ENCODE measurements at regions not wholly inside any gene's neighbourhood (a gene's known extent, or its start where the extent isn't known, plus 50 kb on each side); places are given as distances from the start of the nearest gene placed in this dataset.

DNA sequence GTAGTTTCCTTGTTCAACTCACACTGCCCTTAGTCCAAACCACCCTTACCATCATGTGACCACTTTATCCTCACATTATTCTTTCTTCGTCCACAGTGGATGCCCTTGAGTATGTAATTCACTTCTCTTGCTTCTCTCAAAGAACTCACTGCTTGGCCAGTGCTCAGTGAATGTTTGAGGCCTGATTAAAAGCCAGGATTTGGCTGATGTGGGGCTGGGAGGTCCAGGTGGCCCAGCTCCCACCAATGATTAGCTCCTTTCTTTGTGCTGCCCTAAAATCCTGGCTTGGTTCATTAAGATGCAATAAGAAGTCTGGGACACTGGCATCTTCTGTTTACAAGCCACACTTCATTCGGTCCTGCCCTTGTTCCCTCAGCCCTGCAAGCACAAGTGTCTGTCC is 97.8 kb upstream of the CELF4 start:
- no peaks in the 10 kb centered on the region for H3K36me3 ChIP-seq
- H3K27ac ChIP-seq: no peak overlapping the region
- H3K4me3 ChIP-seq: no peak overlapping the region
- DNase-seq (ENCODE audit: low read depth in 1 of 2, low spot score in 2 of 2): no peak
- H3K27me3 ChIP-seq (replicated peaks): no peaks in the 10 kb centered on the region
- no peaks in the 10 kb centered on the region for H3K4me1 ChIP-seq (replicated peaks)
- no peaks in the 10 kb centered on the region; the same call in 1 of the 2 replicates for H3K9me3 ChIP-seq (replicated peaks)

- H3K27ac ChIP-seq: no peak overlapping the region
- H3K36me3 ChIP-seq: no peaks in the 10 kb centered on the region
- DNase-seq (ENCODE audit: low read depth in 1 of 2, low spot score in 2 of 2): no peak
- H3K27me3 ChIP-seq (replicated peaks): no peaks in the 10 kb centered on the region
- H3K4me3 ChIP-seq: no peak overlapping the region
- H3K9me3 ChIP-seq (replicated peaks): no peaks in the 10 kb centered on the region; the same call in 1 of the 2 replicates
- no peaks in the 10 kb centered on the region for H3K4me1 ChIP-seq (replicated peaks)
Measured at GRCh38 chr18:37662546-37663339, 97.1 kb upstream of the CELF4 start.

DNA sequence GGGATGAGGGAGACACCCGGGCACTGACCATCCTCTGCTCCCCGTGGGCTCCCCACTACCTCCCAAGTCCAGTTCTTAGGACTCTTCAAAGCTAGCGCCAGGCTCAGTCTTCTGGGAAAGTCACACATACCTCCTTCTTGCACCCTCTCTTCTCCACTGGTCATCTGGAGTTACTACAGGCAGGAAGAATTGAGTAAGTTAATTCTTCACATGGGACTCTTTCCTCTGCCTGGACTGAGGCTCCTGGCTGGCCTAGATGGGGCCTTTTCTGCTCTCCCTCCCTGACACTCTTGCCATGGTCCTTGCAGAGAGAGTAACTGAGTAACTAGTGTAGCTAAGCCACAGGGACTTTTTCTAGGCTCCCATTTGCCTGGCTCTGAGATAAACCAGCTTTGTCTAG is 96.5 kb upstream of the CELF4 start:
- Histone ChIP-seq H3K9me3 (replicated peaks) (no peaks in the 10 kb centered on the region; the same call in 1 of the 2 replicates), H3K36me3 (no peaks in the 10 kb centered on the region), H3K27me3 (replicated peaks) (no peaks in the 10 kb centered on the region), H3K27ac (no peak overlapping the region), H3K4me1 (replicated peaks) (no peaks in the 10 kb centered on the region), H3K4me3 (no peak overlapping the region)
- DNase-seq (ENCODE audit: low read depth in 1 of 2, low spot score in 2 of 2): no peak

GRCh38 chr18:37661478-37661877 is 95.9 kb upstream of the CELF4 start:
- Histone ChIP-seq H3K36me3 (no peaks in the 10 kb centered on the region), H3K27ac (no peak overlapping the region), H3K4me1 (replicated peaks) (no peaks in the 10 kb centered on the region), H3K4me3 (no peak overlapping the region), H3K27me3 (replicated peaks) (no peaks in the 10 kb centered on the region), H3K9me3 (replicated peaks) (no peaks in the 10 kb centered on the region; the same call in 1 of the 2 replicates)
- no peak for DNase-seq (ENCODE audit: low read depth in 1 of 2, low spot score in 2 of 2)

DNA sequence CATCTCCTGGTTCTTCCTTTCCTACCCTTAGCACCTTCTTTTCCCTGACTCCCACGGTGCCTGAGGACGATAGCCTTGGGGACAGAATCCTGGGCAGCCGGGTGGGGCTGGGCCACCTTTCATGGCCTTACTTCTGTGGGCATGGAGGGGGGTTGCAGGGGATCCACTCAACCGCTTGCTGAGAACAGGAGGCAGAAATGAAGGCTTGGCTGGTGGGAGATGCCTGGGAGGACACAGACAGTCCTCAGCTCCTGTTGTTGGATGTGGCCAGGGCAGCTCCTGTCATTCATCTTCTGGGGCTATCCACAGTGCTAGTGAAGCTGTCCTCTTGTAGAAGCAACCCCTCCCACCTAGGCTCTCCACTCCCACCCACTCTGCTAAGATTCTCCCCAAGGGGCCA is 95.5 kb upstream of the CELF4 start:
- no peaks in the 10 kb centered on the region for H3K4me1 ChIP-seq (replicated peaks)
- no peak overlapping the region for H3K27ac ChIP-seq
- no peak overlapping the region for H3K4me3 ChIP-seq
- no peak for DNase-seq (ENCODE audit: low read depth in 1 of 2, low spot score in 2 of 2)
- no peaks in the 10 kb centered on the region for H3K36me3 ChIP-seq
- H3K27me3 ChIP-seq (replicated peaks): no peaks in the 10 kb centered on the region
- no peaks in the 10 kb centered on the region; the same call in 1 of the 2 replicates for H3K9me3 ChIP-seq (replicated peaks)

DNA sequence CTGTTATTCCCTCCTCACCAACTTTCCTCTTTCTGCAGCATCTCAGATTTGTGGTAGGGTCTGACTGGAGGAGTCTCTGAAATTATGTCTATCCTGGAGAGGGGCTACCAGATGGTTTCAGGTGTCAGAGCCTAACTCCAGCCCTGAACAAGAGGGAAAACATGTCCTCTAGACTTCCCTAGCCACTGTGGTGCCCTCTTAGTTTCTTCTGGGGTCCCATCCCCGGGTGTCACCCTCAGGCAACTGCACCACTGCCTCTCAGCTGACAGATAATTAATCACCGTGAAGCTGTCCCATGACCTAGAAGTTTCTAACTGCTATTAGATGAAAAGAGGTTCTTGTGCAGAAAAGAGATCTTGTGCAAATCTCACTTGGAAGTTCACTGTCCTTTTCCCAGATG is 95.1 kb upstream of the CELF4 start:
- no peak for DNase-seq (ENCODE audit: low read depth in 1 of 2, low spot score in 2 of 2)
- Histone ChIP-seq H3K9me3 (replicated peaks) (no peaks in the 10 kb centered on the region; the same call in 1 of the 2 replicates), H3K27ac (no peak overlapping the region), H3K27me3 (replicated peaks) (no peaks in the 10 kb centered on the region), H3K4me3 (no peak overlapping the region), H3K36me3 (no peaks in the 10 kb centered on the region), H3K4me1 (replicated peaks) (no peaks in the 10 kb centered on the region)

- Histone ChIP-seq H3K4me1 (replicated peaks) (no peaks in the 10 kb centered on the region), H3K9me3 (replicated peaks) (no peaks in the 10 kb centered on the region; the same call in 1 of the 2 replicates), H3K27ac (no peak overlapping the region), H3K27me3 (replicated peaks) (no peaks in the 10 kb centered on the region), H3K36me3 (no peaks in the 10 kb centered on the region), H3K4me3 (no peak overlapping the region)
- DNase-seq (ENCODE audit: low read depth in 1 of 2, low spot score in 2 of 2): no peak
Measured at GRCh38 chr18:37659906-37660305, 94.3 kb upstream of the CELF4 start.

GRCh38 chr18:37658894-37659293 is 93.3 kb upstream of the CELF4 start:
- no peaks in the 10 kb centered on the region for H3K4me1 ChIP-seq (replicated peaks)
- no peaks in the 10 kb centered on the region for H3K36me3 ChIP-seq
- H3K9me3 ChIP-seq (replicated peaks): no peaks in the 10 kb centered on the region; the same call in 1 of the 2 replicates
- no peak overlapping the region for H3K27ac ChIP-seq
- H3K4me3 ChIP-seq: no peak overlapping the region
- H3K27me3 ChIP-seq (replicated peaks): no peaks in the 10 kb centered on the region
- no peak for DNase-seq (ENCODE audit: low read depth in 1 of 2, low spot score in 2 of 2)

DNA sequence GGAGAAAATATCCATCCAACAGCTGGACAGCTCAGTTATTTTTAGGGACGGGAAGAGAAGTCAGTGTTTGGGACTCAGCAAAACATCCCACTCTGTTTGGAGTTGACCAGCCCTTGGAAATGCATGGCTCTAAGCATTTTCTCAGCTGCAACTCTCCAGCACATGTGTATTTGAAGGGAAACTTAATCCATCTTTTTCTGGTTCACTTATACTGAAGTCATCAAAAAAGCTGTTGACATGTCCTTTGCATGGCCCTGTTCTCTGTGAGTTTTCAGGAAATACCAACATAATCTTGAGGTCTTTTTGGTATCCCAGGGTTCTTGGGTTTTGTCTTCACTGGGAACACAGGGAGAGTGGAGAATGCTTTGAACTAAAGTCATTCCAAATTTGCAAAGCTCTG is 91.9 kb upstream of the CELF4 start:
- Histone ChIP-seq H3K9me3 (replicated peaks) (no peaks in the 10 kb centered on the region; the same call in 1 of the 2 replicates), H3K4me1 (replicated peaks) (no peaks in the 10 kb centered on the region), H3K27ac (no peak overlapping the region), H3K36me3 (no peaks in the 10 kb centered on the region), H3K4me3 (no peak overlapping the region), H3K27me3 (replicated peaks) (no peaks in the 10 kb centered on the region)
- DNase-seq (ENCODE audit: low read depth in 1 of 2, low spot score in 2 of 2): no peak

- no peak overlapping the region for H3K4me3 ChIP-seq
- no peak for DNase-seq (ENCODE audit: low read depth in 1 of 2, low spot score in 2 of 2)
- peaks cover 3% of the 10 kb centered on the region for H3K9me3 ChIP-seq (replicated peaks)
- H3K36me3 ChIP-seq: no peaks in the 10 kb centered on the region
- no peaks in the 10 kb centered on the region for H3K4me1 ChIP-seq (replicated peaks)
- no peak overlapping the region for H3K27ac ChIP-seq
- H3K27me3 ChIP-seq (replicated peaks): no peaks in the 10 kb centered on the region
Measured at GRCh38 chr18:37654731-37655369, 89.3 kb upstream of the CELF4 start.

GRCh38 chr18:37654034-37654433 is 88.4 kb upstream of the CELF4 start:
- Histone ChIP-seq H3K36me3 (no peaks in the 10 kb centered on the region), H3K9me3 (replicated peaks) (peaks cover 3% of the 10 kb centered on the region; the same call in 1 of the 2 replicates), H3K27me3 (replicated peaks) (no peaks in the 10 kb centered on the region), H3K4me3 (no peak overlapping the region), H3K27ac (no peak overlapping the region), H3K4me1 (replicated peaks) (no peaks in the 10 kb centered on the region)
- DNase-seq (ENCODE audit: low read depth in 1 of 2, low spot score in 2 of 2): no peak

- Histone ChIP-seq H3K4me3 (no peak overlapping the region), H3K4me1 (replicated peaks) (no peaks in the 10 kb centered on the region), H3K36me3 (no peaks in the 10 kb centered on the region), H3K27me3 (replicated peaks) (no peaks in the 10 kb centered on the region), H3K9me3 (replicated peaks) (peaks cover 3% of the 10 kb centered on the region; the same call in 1 of the 2 replicates), H3K27ac (no peak overlapping the region)
- DNase-seq (ENCODE audit: low read depth in 1 of 2, low spot score in 2 of 2): no peak
Measured at GRCh38 chr18:37653618-37654017, 88.0 kb upstream of the CELF4 start.

GRCh38 chr18:37649930-37650329 is 84.3 kb upstream of the CELF4 start:
- Histone ChIP-seq H3K4me1 (replicated peaks) (no peaks in the 10 kb centered on the region), H3K4me3 (no peak overlapping the region), H3K27ac (no peak overlapping the region), H3K36me3 (no peaks in the 10 kb centered on the region), H3K9me3 (replicated peaks) (peaks cover 3% of the 10 kb centered on the region; the same call in 1 of the 2 replicates), H3K27me3 (replicated peaks) (no peaks in the 10 kb centered on the region)
- no peak for DNase-seq (ENCODE audit: low read depth in 1 of 2, low spot score in 2 of 2)

DNA sequence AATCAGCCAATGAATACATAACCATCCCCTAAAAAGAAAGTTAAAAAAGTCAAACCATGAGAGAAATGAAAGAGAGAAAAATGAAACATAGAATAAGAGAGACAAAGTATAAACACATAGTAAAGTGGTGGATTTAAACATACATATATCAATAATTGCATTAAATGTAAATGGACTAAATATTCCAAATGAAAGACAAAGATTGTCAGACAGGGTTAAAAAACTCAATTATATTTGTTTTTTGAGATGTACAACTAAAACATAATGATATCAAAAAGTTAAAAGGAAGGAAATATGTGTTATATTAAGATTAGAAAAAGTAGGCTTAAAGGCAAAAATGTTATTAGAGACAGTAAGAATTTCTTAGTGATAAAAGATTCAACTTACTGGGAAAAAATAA is 83.8 kb upstream of the CELF4 start:
- H3K27ac ChIP-seq: no peak overlapping the region
- no peak overlapping the region for H3K4me3 ChIP-seq
- H3K36me3 ChIP-seq: no peaks in the 10 kb centered on the region
- H3K27me3 ChIP-seq (replicated peaks): no peaks in the 10 kb centered on the region
- no peak for DNase-seq (ENCODE audit: low read depth in 1 of 2, low spot score in 2 of 2)
- no peaks in the 10 kb centered on the region for H3K4me1 ChIP-seq (replicated peaks)
- peaks cover 3% of the 10 kb centered on the region; the same call in 1 of the 2 replicates for H3K9me3 ChIP-seq (replicated peaks)
